ENCODE measurements at regions not wholly inside any gene's neighbourhood (a gene's known extent, or its start where the extent isn't known, plus 50 kb on each side); places are given as distances from the start of the nearest gene placed in this dataset.

DNA sequence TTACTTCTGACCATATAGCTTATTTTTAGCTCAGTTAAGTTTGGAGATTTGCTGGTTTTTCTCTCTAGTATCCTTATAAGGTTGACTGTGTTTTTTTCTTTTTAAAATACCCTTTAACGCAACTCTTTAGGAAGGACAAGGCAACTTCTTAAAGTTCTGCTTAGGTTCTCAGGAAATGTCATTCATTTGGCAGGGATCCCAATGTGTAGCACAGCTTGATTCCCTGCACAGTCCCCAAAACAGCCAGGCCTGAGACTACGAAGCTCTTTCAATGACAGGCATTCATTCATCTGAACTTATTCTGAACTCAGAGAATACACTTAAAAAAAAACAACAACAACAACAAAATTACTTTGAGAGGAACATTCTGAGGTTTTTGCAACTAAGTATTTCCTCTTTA, 1765.8 kb downstream of the PCDH7 start:
- no peak for TF ChIP-seq EP300 (IDR thresholded peaks at IDR 0.05)
- TF ChIP-seq, protein P1, sequence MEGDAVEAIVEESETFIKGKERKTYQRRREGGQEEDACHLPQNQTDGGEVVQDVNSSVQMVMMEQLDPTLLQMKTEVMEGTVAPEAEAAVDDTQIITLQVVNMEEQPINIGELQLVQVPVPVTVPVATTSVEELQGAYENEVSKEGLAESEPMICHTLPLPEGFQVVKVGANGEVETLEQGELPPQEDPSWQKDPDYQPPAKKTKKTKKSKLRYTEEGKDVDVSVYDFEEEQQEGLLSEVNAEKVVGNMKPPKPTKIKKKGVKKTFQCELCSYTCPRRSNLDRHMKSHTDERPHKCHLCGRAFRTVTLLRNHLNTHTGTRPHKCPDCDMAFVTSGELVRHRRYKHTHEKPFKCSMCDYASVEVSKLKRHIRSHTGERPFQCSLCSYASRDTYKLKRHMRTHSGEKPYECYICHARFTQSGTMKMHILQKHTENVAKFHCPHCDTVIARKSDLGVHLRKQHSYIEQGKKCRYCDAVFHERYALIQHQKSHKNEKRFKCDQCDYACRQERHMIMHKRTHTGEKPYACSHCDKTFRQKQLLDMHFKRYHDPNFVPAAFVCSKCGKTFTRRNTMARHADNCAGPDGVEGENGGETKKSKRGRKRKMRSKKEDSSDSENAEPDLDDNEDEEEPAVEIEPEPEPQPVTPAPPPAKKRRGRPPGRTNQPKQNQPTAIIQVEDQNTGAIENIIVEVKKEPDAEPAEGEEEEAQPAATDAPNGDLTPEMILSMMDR (IDR thresholded peaks at IDR 0.05) = no peak
